ENCODE measurements at regions not wholly inside any gene's neighbourhood (a gene's known extent, or its start where the extent isn't known, plus 50 kb on each side); places are given as distances from the start of the nearest gene placed in this dataset.

DNA sequence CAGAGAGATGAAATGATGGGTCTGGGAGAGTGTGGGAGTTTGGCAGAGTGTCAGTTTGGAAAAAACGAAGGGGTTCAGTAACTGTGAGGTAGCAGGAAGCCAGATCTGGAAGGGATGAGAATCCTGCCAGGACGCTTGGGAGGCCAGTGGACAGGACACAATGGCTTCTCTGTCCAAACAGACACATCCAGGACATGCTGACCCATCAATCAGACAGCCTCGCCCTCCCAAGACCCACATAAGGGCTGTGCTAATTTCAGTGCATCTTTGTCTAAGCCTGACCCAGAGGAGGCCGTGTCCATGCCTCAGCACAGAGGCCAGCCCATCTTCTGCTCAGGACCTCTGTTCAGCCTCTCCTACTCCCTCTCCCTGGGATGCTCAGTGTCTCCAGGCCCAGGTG lies 576.5 kb upstream of the B3GAT1 start:
- DNase-seq (ENCODE audit: extremely low read depth in 1 of 4, low spot score in 3 of 4) = no peak
- ATAC-seq = no peak

DNA sequence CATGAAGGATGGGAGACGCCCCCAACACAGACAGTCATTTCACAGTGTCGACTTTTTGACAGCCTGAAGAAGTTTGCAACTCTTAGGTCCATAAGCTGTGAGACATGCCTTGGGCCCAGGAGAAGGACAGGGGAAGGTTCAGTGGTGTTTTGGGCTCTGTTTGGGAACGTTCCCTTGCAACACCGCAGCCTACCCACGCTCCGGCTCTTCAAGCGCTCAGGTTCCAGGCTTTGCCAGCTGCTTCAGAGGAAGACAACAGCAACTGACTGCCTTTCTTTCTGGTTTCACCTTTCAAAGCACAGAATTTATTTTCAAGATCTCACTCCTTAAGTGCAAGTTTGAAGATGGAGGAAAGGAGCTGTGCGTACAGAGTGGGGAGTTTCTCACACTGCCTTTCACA lies 575.8 kb upstream of the B3GAT1 start:
- Histone ChIP-seq H3K27ac (ENCODE audit: extremely low read depth, low read depth, low read length) (no peak overlapping the region), H4K20me1 (replicated peaks; ENCODE audit: control insufficient read depth, insufficient read depth, low read length) (no peaks in the 10 kb centered on the region), H2AFZ (ENCODE audit: low read depth, low read length) (no peak overlapping the region), H3K9me1 (ENCODE audit: control insufficient read depth, insufficient read depth, low read length) (no peaks in the 10 kb centered on the region), H3K9ac (ENCODE audit: insufficient read depth in 1 of 2, low read depth in 2 of 2, low read length in 2 of 2) (no peak overlapping the region), H3K27me3 (ENCODE audit: control insufficient read depth in 2 of 2, insufficient read depth in 2 of 2, low read length in 2 of 2) (peaks cover 0 to 6% of the 10 kb centered on the region in 2 experiments; a peak in 2 of 5 replicates), H3K4me1 (replicated peaks in 1 of 2; ENCODE audit: control insufficient read depth in 2 of 2, insufficient read depth in 2 of 2, low read length in 2 of 2) (no peaks in the 10 kb centered on the region), H3K79me2 (ENCODE audit: control insufficient read depth, insufficient read depth, low read length) (no peaks in the 10 kb centered on the region), H3K4me3 (no peak overlapping the region), H3K36me3 (ENCODE audit: control insufficient read depth, insufficient read depth, low read length) (no peaks in the 10 kb centered on the region), H3K4me2 (ENCODE audit: insufficient read depth, low read length) (no peak overlapping the region), H3K9me3 (replicated peaks; ENCODE audit: control insufficient read depth, insufficient read depth, low read depth, low read length) (no peaks in the 10 kb centered on the region)
- in situ Hi-C loops (cut with MboI) (no loop called here), intact Hi-C loops (cut with micrococcal nuclease) (no loop called here)
- DNase-seq (ENCODE audit: extremely low read depth in 1 of 4, low spot score in 3 of 4) = no peak
- ChIA-PET CTCF (ENCODE audit: low intra/inter-chr PET ratio) (no interaction called here), POLR2A (no interaction called here)
- BruUV-seq (replicated peaks) = no TSS peak
- FAIRE-seq = no peak
- no peak for ATAC-seq
- WGBS (ENCODE audit: insufficient coverage, low coverage, missing lambda C conversion rate) = 0% methylated on average over 8 of the region's 8 CpGs
- TF ChIP-seq PHB (CRISPR knock-in tag; IDR thresholded peaks at IDR 0.05) = no peak
- TF ChIP-seq RBBP5 (IDR thresholded peaks at IDR 0.05; ENCODE audit: borderline replicate concordance, insufficient read depth, low read length, poor library complexity, severe bottlenecking) = no peak
- no peak for TF ChIP-seq NFE2 (IDR thresholded peaks at IDR 0.05; ENCODE audit: low read depth)
- TF ChIP-seq MAFK (IDR thresholded peaks at IDR 0.05; ENCODE audit: low read length) = no peak
- no peak for TF ChIP-seq RFX1 (IDR thresholded peaks at IDR 0.05)
- no peak for TF ChIP-seq FIP1L1 (IDR thresholded peaks at IDR 0.05; ENCODE audit: low read depth, low read length, poor library complexity, severe bottlenecking)
- TF ChIP-seq, protein P1, sequence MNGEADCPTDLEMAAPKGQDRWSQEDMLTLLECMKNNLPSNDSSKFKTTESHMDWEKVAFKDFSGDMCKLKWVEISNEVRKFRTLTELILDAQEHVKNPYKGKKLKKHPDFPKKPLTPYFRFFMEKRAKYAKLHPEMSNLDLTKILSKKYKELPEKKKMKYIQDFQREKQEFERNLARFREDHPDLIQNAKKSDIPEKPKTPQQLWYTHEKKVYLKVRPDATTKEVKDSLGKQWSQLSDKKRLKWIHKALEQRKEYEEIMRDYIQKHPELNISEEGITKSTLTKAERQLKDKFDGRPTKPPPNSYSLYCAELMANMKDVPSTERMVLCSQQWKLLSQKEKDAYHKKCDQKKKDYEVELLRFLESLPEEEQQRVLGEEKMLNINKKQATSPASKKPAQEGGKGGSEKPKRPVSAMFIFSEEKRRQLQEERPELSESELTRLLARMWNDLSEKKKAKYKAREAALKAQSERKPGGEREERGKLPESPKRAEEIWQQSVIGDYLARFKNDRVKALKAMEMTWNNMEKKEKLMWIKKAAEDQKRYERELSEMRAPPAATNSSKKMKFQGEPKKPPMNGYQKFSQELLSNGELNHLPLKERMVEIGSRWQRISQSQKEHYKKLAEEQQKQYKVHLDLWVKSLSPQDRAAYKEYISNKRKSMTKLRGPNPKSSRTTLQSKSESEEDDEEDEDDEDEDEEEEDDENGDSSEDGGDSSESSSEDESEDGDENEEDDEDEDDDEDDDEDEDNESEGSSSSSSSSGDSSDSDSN (IDR thresholded peaks at IDR 0.05; ENCODE audit: borderline replicate concordance in 1 of 2, low read depth in 2 of 2, low read length in 2 of 2) = no peak
- TF ChIP-seq PML (IDR thresholded peaks at IDR 0.05; ENCODE audit: low read length) = no peak
- no peak for TF ChIP-seq ZBTB1 (CRISPR knock-in tag; IDR thresholded peaks at IDR 0.05; ENCODE audit: borderline replicate concordance, low read depth)
- no peak for TF ChIP-seq NCOA1 (IDR thresholded peaks at IDR 0.05; ENCODE audit: low read depth)
- no peak for TF ChIP-seq TARDBP (IDR thresholded peaks at IDR 0.05)
- TF ChIP-seq, protein P2, sequence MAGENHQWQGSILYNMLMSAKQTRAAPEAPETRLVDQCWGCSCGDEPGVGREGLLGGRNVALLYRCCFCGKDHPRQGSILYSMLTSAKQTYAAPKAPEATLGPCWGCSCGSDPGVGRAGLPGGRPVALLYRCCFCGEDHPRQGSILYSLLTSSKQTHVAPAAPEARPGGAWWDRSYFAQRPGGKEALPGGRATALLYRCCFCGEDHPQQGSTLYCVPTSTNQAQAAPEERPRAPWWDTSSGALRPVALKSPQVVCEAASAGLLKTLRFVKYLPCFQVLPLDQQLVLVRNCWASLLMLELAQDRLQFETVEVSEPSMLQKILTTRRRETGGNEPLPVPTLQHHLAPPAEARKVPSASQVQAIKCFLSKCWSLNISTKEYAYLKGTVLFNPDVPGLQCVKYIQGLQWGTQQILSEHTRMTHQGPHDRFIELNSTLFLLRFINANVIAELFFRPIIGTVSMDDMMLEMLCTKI (IDR thresholded peaks at IDR 0.05; ENCODE audit: partially characterized antibody) = no peak
- no peak for TF ChIP-seq ZNF311 (CRISPR knock-in tag; IDR thresholded peaks at IDR 0.05)

More for the DNA sequence above, 576.5 kb upstream of the B3GAT1 start:
- FAIRE-seq = no peak
- no peaks in the 10 kb centered on the region for H3K79me2 ChIP-seq (ENCODE audit: control insufficient read depth, insufficient read depth, low read length)
- CTCF ChIA-PET (ENCODE audit: low intra/inter-chr PET ratio) = no interaction called here
- BruUV-seq (replicated peaks) = no TSS peak
- no peak overlapping the region for H3K9ac ChIP-seq (ENCODE audit: insufficient read depth in 1 of 2, low read depth in 2 of 2, low read length in 2 of 2)
- in situ Hi-C loops (cut with MboI) (no loop called here), intact Hi-C loops (cut with micrococcal nuclease) (no loop called here)
- peaks cover 0 to 3% of the 10 kb centered on the region in 2 experiments; a peak in 2 of 5 replicates for H3K27me3 ChIP-seq (ENCODE audit: control insufficient read depth in 2 of 2, insufficient read depth in 2 of 2, low read length in 2 of 2)
- H3K4me1 ChIP-seq (replicated peaks in 1 of 2; ENCODE audit: control insufficient read depth in 2 of 2, insufficient read depth in 2 of 2, low read length in 2 of 2) = no peaks in the 10 kb centered on the region
- no peaks in the 10 kb centered on the region for H3K36me3 ChIP-seq (ENCODE audit: control insufficient read depth, insufficient read depth, low read length)
- H3K27ac ChIP-seq (ENCODE audit: extremely low read depth, low read depth, low read length) = no peak overlapping the region
- H3K4me2 ChIP-seq (ENCODE audit: insufficient read depth, low read length) = no peak overlapping the region
- WGBS (ENCODE audit: insufficient coverage, low coverage, missing lambda C conversion rate) = 0% methylated on average over 4 of the region's 4 CpGs
- H3K9me3 ChIP-seq (replicated peaks; ENCODE audit: control insufficient read depth, insufficient read depth, low read depth, low read length) = no peaks in the 10 kb centered on the region
- H3K4me3 ChIP-seq = no peak overlapping the region
- no peaks in the 10 kb centered on the region for H3K9me1 ChIP-seq (ENCODE audit: control insufficient read depth, insufficient read depth, low read length)
- POLR2A ChIA-PET = no interaction called here
- TF ChIP-seq CCNT2 (IDR thresholded peaks at IDR 0.05; ENCODE audit: borderline replicate concordance, extremely low read depth, insufficient read length, low read depth, low read length) = no peak
- TF ChIP-seq SRSF1 (IDR thresholded peaks at IDR 0.05; ENCODE audit: low read depth, low read length) = no peak
- no peak for TF ChIP-seq ZNF324 (CRISPR knock-in tag; IDR thresholded peaks at IDR 0.05)
- TF ChIP-seq JUN (IDR thresholded peaks at IDR 0.05; ENCODE audit: borderline replicate concordance, low read depth, low read length) = no peak
- TF ChIP-seq JUN (CRISPR knock-in tag; IDR thresholded peaks at IDR 0.05; ENCODE audit: borderline replicate concordance) = no peak
- H4K20me1 ChIP-seq (replicated peaks; ENCODE audit: control insufficient read depth, insufficient read depth, low read length) = no peaks in the 10 kb centered on the region
- no peak overlapping the region for H2AFZ ChIP-seq (ENCODE audit: low read depth, low read length)
